ENCODE measurements at regions not wholly inside any gene's neighbourhood (a gene's known extent, or its start where the extent isn't known, plus 50 kb on each side); places are given as distances from the start of the nearest gene placed in this dataset.

GRCh38 chr22:47449508-47450270 is 687.2 kb downstream of the TBC1D22A start:
- DNase-seq, result no peak

DNA sequence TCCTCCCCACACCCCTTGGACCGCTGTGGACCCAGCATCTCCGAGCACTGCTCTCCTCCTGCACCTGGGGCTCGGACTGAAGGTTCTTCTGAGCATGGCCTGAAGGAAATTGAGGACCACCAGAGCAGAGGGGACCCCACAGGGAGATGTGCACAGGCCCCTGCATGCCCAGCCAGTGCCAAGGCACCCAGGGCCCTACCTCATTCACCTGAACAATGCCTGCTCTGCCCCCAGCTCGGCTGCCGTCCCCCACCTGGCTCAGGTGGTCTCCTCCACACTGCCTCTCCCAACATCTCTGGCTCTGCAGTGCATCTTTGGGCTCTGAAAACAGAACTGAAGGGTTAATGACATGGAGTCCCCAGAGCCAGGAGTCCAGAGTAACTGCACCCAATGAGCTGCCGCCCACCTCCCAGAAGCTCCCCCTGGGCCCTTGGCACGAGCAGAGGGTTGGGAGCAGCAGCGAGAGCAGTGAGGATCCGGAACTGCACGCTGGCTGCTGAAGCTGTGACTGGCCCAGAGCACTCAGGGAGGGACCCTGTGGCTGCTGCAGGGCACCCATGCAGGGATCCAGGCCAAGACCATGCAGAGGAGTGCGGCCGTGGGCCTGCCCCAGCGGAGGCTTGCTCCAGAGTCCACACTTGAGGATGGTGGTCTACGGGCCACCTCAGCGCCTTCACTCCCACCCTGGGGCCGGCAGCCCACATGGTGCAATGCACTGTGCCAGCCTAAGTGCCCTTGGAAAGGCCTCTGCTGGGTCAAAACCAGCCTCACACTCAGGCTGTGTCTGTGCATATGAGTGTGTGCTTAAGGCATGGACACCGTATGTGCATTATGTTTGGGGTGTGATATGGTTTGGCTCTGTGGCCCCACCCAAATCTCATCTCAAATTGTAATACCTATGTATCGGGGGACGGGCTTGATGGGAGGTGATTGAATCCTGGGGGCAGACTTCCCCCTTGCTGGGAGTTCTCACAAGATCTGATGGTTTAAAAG is 686.1 kb downstream of the TBC1D22A start:
- no peak for DNase-seq

DNA sequence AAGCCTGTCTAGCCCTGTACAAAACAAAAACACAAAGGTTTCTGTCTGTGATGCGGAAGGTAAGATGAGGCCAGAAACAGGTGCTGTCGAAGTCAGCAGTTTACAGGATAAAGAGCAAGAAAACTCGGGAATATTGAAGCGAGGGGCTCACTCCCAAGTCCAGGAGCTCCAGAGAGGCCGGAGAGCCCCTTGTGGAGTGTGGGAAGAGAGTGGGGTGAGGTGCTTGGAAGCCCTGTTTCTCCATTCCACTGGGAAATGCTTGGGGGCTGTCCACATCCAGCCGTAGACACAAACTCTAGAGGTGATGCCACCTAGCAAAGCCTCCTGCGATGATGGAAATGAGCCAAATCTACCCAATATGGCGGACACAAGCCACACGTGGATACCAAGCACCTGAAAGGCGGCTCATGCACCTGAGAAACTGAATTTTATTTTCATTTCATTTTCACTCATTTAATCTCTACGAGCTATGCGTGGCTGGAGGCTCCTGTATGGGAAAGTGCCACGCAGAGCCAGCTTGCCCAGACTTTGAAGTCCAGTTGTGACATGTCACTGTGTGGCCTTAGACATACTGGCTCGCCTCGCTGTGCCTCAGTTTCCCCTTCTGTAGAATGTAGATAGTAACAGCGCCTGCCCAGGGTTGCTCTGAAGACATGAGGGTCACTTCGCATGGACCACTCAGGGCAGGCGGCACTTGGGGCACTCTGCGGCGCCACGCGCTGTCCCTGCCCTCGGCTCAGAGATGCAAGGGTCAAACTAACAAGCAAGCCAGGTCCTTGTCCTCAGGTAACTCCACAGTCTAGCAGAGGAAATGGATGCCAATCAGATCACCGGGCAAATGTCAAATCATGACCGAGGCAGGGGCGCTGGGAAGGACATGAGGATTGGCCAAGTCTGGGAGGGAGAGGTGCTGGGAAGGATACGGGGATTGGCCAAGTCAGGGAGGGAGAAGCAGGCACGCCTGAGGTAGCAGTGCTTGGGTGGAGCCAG is 684.7 kb downstream of the TBC1D22A start:
- no peak for DNase-seq

GRCh38 chr22:47446331-47446730 is 683.9 kb downstream of the TBC1D22A start:
- DNase-seq, result no peak

- no peak for DNase-seq
Measured at GRCh38 chr22:47445716-47446290, 683.4 kb downstream of the TBC1D22A start.

GRCh38 chr22:47445212-47445611 is 682.8 kb downstream of the TBC1D22A start:
- DNase-seq, result no peak

DNA sequence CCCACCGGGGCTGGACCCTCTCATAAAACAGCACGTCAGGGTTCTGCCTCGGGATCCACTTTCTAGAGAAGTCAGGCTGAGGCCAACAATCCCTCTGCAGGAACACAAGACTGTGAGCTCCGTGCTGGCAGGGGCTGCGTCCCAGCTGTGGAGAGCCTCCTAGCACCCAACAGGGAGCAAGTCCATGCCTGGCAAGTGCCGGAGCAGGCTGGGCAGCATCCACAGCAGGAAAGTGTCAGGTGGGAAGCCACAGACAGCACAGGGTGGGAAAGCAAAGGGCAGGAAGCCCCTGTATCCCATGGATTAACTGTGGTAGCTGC is 682.3 kb downstream of the TBC1D22A start:
- DNase-seq, result no peak

GRCh38 chr22:47443836-47444745 is 681.6 kb downstream of the TBC1D22A start:
- no peak for DNase-seq

GRCh38 chr22:47442821-47443220 is 680.4 kb downstream of the TBC1D22A start:
- no peak for DNase-seq

DNA sequence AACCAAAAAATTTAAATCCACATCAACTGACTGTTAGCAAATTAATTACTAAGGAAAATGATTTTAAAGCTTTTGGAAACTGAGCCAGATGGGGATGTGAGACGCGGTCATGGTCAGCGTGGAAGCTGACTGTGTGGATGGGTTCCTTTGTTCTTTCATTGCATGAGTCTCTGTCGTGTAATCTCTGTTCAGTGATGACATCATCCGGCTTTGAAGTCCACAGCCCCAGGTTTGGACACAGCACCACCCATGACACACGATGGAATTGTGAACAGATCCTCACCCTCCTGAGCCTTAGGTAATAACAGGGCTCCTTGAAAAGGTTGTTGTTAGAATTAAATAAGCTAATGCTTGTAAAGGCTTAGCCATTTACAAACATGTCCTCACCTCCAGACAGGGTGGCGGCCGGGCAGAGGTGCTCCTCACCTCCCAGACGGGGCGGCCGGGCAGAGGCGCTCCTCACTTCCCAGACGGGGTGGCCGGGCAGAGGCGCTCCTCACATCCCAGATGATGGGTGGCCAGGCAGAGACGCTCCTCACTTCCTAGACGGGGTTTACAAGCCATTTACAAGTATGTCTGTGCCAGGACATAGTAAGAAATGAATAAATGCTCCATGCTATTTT is 677.3 kb downstream of the TBC1D22A start:
- DNase-seq, result no peak

DNA sequence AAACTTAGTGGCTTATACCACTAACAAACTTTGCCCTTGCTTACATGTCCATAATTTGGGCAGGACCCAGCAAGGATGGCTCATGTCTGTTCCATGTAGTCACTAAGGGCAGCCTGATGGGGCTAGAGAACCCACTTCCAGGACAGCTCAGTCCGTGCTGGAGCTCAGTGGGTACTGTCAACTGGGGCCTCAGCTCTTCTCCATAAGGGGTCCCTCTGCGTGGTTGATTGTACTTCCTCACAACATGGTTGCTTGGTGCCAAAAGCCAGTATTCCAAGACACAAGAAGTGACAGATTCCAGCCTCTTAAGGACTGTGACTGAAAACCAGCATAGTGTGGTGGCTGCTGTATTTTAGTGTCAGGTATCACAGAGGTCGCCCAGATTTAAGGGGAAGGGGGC is 675.2 kb downstream of the TBC1D22A start:
- DNase-seq, result no peak

DNA sequence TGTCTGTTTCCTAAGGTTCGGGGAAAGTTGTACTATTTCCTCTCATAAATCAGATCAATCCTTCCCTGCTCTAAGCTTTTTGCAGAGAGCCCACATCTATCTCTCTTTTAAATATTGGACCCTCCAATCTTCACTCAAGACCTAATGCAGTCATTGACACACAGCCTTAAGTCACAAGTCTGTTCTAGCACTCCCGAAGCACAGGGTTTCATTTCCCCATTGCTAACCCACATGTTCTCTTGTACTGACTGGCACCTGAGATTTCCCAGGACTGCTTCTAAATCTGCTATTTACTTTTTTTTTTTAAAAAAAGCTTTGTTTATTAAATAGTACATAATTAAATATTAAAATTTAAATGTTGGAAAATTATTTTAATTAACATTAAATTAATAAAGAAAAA is 674.7 kb downstream of the TBC1D22A start:
- DNase-seq, result no peak

GRCh38 chr22:47435826-47436225 is 673.4 kb downstream of the TBC1D22A start:
- no peak for DNase-seq

DNA sequence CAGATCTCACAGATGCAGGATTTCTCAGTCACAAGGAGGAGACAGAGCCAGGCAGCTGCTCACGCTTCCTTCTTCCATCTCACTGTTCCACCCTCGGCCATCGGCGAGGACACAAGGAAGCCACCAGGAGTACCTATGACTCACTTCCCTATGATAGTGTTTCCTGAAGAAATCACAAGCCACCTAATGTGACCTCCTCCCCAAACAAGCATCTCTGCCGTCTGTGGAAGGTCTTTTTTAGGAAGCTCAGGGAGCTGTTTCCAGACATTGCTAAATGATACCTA is 672.7 kb downstream of the TBC1D22A start:
- no peak for DNase-seq

- no peak for DNase-seq
Measured at GRCh38 chr22:47434336-47435203, 672.1 kb downstream of the TBC1D22A start.

GRCh38 chr22:47433627-47434026 is 671.2 kb downstream of the TBC1D22A start:
- DNase-seq, result no peak

DNA sequence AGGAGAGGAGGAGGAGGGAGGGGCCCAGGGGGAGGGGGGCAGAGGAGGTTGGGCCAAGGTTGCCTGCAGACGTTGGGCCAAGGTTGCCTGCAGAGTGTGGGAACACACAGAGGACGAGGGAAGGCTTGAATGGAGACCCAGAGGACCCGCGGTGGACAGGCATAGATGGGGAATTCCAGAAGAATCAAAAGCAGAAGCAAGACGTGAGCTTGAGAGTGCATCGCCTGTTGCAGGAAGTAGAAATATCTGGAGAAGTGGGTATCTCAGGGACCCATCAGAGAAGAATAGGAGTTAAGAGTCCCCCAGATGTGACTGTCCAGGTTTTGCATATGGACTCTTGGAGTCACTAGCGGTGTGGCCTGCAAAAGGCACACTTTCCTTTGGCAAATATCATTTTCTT is 670.2 kb downstream of the TBC1D22A start:
- DNase-seq, result no peak

DNA sequence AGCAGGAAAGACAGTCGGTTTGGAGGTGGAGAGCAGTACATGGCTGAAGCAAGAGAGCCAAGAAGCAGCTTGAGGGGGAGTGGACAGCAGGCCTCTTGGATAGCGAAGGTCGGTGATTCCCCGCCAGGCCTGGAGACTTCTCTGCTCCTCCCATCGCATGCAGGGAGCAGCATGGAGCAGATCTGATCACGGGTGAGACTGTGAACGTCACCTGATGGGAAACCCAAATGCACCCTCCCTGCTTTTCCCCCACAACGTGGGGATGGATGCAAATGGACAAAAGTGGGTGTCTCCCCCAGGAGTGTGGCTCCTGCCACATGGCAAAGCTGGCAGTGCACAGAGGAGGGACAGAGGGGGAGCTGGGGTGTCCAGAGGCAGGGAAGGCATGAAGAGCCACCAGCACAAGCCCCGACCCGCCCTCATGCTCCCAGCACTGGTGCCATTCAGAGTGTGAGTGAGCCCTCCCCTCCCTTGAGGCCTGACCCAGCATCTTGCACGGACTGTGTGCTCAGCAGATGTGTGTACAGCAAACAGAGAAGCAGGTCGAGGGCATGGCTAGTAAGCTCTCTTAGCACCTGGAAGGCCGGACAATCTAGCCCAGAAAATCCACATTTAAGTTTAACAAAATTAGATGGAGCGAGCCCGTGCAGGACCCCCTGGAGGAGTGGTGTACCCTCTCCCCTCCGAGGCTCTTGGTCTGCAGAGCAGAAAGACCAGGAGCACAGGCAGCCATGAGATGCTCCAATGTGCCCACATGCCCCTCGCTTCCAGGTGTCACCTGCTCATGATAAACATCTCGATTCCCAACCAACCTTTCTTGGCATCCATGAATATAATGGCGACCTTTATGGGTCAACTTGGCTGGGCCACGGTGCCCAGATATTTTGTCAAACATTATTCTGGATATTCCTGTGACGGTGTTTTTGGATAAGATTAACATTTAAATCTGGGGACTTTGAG is 661.7 kb downstream of the TBC1D22A start:
- DNase-seq, result no peak

DNA sequence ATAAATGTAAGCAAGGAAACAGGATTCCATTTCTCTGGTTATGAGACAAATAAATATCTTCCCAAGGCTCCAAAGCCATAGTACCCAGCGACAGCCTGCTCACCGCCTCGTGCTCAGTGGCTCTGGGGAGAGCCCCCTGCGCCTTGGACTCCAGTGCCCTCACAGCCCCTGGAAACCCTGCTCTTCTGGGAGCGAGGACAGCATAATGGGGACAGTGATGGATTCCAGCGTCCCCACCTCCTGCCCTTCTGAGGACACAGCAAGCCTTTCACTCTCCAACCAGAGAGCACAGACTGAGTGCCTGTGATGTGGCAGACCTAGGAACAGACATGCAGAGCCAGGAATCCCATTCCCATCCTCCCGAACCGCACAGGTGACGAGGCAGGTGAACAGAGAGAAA is 660.8 kb downstream of the TBC1D22A start:
- no peak for DNase-seq
